ENCODE measurements at regions not wholly inside any gene's neighbourhood (a gene's known extent, or its start where the extent isn't known, plus 50 kb on each side); places are given as distances from the start of the nearest gene placed in this dataset.

DNA sequence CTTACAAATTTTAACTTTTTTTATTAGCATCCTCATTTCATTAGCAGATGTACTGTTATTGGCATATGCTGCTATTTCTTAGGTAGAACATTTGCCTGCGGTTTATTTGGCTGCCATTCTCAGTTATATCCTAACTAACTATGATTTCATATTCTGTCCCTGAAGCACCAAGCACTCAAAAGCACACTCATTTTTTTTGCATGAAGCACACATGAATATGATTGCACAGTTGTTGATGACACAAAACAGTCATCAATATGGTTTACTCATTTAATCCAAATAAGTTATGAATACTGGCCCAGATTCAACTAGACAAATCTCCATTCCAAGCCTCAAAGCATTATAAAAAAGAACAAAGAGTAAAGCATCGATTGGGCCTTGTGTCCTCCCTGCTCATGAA lies 129.4 kb upstream of the CNTNAP5 start:
- intact Hi-C loops (cut with DNase I), result no loop called here
- H3K27ac ChIP-seq, result no peak overlapping the region
- no peak for TF ChIP-seq POLR2A (IDR thresholded peaks at IDR 0.05)
- TF ChIP-seq, protein P1, sequence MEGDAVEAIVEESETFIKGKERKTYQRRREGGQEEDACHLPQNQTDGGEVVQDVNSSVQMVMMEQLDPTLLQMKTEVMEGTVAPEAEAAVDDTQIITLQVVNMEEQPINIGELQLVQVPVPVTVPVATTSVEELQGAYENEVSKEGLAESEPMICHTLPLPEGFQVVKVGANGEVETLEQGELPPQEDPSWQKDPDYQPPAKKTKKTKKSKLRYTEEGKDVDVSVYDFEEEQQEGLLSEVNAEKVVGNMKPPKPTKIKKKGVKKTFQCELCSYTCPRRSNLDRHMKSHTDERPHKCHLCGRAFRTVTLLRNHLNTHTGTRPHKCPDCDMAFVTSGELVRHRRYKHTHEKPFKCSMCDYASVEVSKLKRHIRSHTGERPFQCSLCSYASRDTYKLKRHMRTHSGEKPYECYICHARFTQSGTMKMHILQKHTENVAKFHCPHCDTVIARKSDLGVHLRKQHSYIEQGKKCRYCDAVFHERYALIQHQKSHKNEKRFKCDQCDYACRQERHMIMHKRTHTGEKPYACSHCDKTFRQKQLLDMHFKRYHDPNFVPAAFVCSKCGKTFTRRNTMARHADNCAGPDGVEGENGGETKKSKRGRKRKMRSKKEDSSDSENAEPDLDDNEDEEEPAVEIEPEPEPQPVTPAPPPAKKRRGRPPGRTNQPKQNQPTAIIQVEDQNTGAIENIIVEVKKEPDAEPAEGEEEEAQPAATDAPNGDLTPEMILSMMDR (IDR thresholded peaks at IDR 0.05), result no peak
- H3K27me3 ChIP-seq, result no peaks in the 10 kb centered on the region
- H3K9me3 ChIP-seq, result peaks cover 0 to 5% (median 0%) of the 10 kb centered on the region in 3 donors
- H3K4me3 ChIP-seq, result no peak overlapping the region
- 45 to 62% methylated on average over 2 of the region's 2 CpGs for WGBS, 2 donors
- DNase-seq, result no peak
- H3K36me3 ChIP-seq, result no peaks in the 10 kb centered on the region
- H3K4me1 ChIP-seq, result no peaks in the 10 kb centered on the region

DNA sequence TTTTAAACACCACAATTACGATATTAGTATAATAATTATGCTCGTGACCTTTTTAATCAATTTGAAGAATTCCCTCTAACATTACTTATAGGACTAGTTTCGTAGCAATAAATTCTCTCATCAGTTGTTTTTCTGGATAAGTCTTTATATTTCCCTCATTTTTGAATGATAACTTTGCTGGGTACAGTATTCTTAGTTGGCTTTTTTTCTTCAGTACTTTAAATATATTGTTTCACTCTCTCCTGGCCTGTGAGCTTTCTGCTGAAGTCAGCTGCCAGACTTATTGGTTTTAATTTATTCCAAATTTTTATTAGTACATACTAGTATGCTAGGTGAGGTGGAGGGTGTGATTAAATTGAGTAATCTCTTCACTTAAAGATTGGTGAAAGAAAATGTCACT lies 123.8 kb upstream of the CNTNAP5 start:
- intact Hi-C loops (cut with DNase I), result no loop called here

DNA sequence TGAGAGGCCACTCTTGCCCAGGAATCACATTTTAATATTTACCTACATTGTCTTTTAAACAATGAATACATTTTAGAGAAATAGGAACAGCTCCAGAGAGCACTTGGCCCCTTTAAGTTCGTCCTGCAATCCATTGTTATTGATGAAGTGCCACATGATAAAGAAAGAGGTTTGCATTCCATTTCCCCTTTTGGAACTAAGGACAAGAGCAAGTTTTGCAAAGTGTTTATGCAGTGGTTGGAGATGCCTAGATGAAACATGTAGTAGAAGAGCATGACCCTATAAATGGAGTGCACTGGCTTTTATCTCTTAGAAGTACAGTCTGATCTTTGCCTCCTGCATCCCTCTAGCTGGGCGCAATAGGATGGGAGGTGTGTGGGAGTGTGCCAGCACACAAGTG lies 118.7 kb upstream of the CNTNAP5 start:
- H3K27ac ChIP-seq, result no peak overlapping the region
- 51 to 57% methylated on average over 2 of the region's 2 CpGs for WGBS, 2 donors
- intact Hi-C loops (cut with DNase I), result no loop called here

More for the DNA sequence above, 123.8 kb upstream of the CNTNAP5 start:
- H3K27me3 ChIP-seq, result no peaks in the 10 kb centered on the region
- TF ChIP-seq, protein P1 (IDR thresholded peaks at IDR 0.05), result no peak
- TF ChIP-seq POLR2A (IDR thresholded peaks at IDR 0.05), result no peak
- H3K4me3 ChIP-seq, result no peak overlapping the region
- H3K27ac ChIP-seq, result no peak overlapping the region
- peaks cover 0 to 21% (median 9%) of the 10 kb centered on the region in 3 donors for H3K9me3 ChIP-seq
- 59 to 65% methylated on average over 3 of the region's 3 CpGs for WGBS, 2 donors
- DNase-seq, result no peak
- no peaks in the 10 kb centered on the region for H3K36me3 ChIP-seq
- no peaks in the 10 kb centered on the region for H3K4me1 ChIP-seq

DNA sequence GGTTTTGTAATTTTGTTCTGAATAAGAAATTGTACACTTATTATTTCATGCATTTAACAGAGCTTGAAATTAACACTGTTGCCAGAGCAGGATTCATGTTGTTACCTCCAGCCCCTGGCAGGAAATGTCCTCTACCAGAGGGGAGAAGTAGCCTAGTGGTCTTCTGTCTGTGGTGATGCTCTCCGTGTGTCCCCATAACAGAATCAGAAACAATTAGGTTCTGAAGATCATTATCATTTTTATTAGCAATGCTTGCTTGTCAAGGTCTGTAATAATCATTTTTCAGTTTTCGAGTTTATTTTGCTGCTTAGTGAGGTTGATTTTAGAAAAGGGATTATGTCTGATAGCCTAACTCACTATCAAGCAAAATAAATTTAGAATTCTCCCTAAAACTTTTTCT lies 116.6 kb upstream of the CNTNAP5 start:
- H3K27ac ChIP-seq, result no peak overlapping the region
- 47 to 55% methylated on average over 2 of the region's 2 CpGs for WGBS, 2 donors
- H3K27me3 ChIP-seq, result no peaks in the 10 kb centered on the region
- no peaks in the 10 kb centered on the region for H3K4me1 ChIP-seq
- no peak for TF ChIP-seq POLR2A (IDR thresholded peaks at IDR 0.05)
- TF ChIP-seq, protein P1 (IDR thresholded peaks at IDR 0.05), result no peak
- H3K4me3 ChIP-seq, result no peak overlapping the region
- intact Hi-C loops (cut with DNase I), result no loop called here
- no peak for DNase-seq
- no peaks in the 10 kb centered on the region for H3K9me3 ChIP-seq
- no peaks in the 10 kb centered on the region for H3K36me3 ChIP-seq

More for the DNA sequence above, 118.7 kb upstream of the CNTNAP5 start:
- DNase-seq, result no peak
- no peaks in the 10 kb centered on the region for H3K4me1 ChIP-seq
- no peaks in the 10 kb centered on the region for H3K36me3 ChIP-seq
- TF ChIP-seq, protein P1 (IDR thresholded peaks at IDR 0.05), result no peak
- TF ChIP-seq POLR2A (IDR thresholded peaks at IDR 0.05), result no peak
- no peaks in the 10 kb centered on the region for H3K27me3 ChIP-seq
- H3K4me3 ChIP-seq, result no peak overlapping the region
- H3K9me3 ChIP-seq, result peaks cover 0 to 12% (median 2%) of the 10 kb centered on the region in 3 donors

DNA sequence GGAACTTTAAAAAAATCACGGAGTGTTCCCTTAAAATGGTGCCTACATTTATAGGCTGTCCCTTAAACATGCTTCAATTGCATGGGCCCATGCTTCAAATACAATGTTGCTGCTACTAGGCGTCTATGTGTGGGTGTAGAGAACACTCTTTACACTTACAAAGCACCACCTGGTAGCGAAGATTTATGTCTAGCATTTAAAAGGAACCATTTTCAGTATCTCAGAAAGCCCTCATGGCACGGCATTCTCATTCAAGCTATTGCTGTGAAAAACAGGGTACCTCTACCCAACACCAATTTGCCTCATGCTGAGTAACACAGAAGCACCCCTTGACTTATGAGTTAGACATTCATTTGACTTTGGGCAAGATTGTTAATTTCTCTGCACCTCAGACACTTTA lies 112.9 kb upstream of the CNTNAP5 start:
- no peak for TF ChIP-seq POLR2A (IDR thresholded peaks at IDR 0.05)
- TF ChIP-seq, protein P1 (IDR thresholded peaks at IDR 0.05), result no peak
- Histone ChIP-seq H3K27me3 (no peaks in the 10 kb centered on the region), H3K9me3 (no peaks in the 10 kb centered on the region)

More for the DNA sequence above, 112.9 kb upstream of the CNTNAP5 start:
- intact Hi-C loops (cut with DNase I), result no loop called here
- 49 to 68% methylated on average over 4 of the region's 4 CpGs for WGBS, 2 donors
- H3K27ac ChIP-seq, result no peak overlapping the region
- DNase-seq, result no peak
- no peak overlapping the region for H3K4me3 ChIP-seq
- H3K4me1 ChIP-seq, result no peaks in the 10 kb centered on the region
- H3K36me3 ChIP-seq, result no peaks in the 10 kb centered on the region

All from esophagus squamous epithelium (tissue), 5 donors.